Activated CD8-positive, alpha-beta memory T cell treated with anti-CD3 and anti-CD28 coated beads for 24 hours (primary cell): ENCODE measurements at regions not wholly inside any gene's neighbourhood (a gene's known extent, or its start where the extent isn't known, plus 50 kb on each side); places are given as distances from the start of the nearest gene placed in this dataset.
"Not testable (repeated sequence)": the region's sequence is repeated elsewhere in the genome, so short reads cannot be mapped to it uniquely, and the experiment has no call there.

Experiments used
- DNase-seq: peaks from one replicate; pipeline ENCODE4 v3.0.0-alpha.2; 2020

DNA sequence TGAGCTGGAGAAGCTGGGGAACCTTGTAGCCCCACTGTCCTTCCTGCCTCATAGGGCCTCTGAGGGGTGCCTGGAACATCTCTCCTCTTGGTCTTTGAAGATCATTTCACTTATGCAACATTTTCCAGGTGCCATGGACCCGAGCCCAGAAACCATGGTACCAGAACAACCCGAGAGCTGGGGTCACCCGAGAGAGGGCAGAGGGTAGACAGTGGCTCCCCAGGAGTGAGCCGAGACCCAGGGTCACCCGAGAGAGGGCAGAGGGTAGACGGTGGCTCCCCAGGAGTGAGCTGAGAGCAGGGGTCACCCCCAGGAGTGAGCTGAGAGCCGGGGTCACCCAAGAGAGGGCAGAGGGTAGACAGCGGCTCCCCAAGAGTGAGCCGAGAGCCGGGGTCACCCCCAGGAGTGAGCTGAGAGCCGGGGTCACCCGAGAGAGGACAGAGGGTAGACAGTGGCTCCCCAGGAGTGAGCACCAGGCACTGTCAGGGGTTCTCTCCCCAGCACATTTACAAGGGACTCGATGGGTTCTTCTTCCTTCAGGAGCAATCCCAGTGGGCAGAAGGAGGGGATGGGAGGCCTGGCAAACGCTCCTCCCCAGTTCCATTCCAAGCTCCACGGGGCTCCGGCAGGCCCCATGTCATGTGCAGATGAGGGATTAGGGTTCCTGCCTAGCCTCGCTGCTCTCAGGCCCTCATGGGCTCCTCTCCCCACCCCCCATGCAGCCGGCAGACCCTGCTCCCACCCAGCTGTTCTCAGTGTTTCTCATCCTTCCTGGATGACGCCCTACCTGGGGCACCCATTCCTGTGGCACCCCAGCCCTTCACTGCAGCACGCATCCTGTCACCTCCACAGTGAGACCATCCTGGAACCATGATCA lies 163.5 kb downstream of the RTP5 start:
- DNase-seq, result no peak

GRCh38 chr2:242034138-242034537 lies 164.6 kb downstream of the RTP5 start:
- DNase-seq, result no peak

- no peak for DNase-seq
Measured at GRCh38 chr2:242034996-242035814, 165.7 kb downstream of the RTP5 start.

- DNase-seq, result no peak
Measured at GRCh38 chr2:242035858-242036652, 166.5 kb downstream of the RTP5 start.

- DNase-seq, result no peak
Measured at GRCh38 chr2:242036653-242036950, 167.1 kb downstream of the RTP5 start.

GRCh38 chr2:242038166-242038927 lies 168.8 kb downstream of the RTP5 start:
- DNase-seq, result no peak

GRCh38 chr2:242038928-242039341 lies 169.4 kb downstream of the RTP5 start:
- no peak for DNase-seq

DNA sequence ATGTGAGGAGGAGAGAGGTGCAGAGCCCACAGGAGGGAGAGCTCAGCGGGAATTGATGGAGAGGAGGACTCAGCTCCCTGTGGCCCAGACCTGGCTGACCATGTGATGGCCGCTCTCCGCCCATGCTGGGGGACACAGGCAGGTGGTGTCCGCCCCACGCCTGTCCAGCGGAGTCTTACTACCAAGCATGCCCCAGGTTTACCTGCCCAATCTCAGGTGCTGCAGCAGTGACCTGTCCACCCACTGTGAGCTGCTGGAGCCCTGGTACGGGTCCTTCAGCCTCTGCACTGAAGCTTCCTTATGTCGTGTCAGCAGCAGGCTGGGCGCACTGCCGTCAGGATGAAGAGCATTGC lies 170.8 kb downstream of the RTP5 start:
- DNase-seq, result no peak

DNA sequence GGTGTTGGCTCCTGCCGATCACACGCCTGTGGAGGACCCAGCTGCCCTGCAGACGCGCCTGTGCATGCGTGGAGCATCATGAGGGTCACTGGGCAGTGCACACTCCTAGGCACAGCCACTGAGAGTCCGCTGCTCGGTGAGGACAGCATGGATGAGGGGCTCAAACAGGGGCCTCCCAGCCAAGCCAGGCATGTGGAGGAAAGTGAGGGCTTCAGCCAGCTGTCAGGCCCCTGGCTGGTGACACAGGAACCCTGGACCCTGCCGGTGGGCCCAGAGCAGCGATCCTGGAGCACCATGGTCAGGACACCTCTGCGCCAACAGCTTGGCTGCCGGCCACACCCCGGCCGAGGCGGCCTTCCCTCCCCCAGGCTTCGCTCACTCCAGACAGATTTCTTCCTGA lies 171.2 kb downstream of the RTP5 start:
- DNase-seq, result no peak

DNA sequence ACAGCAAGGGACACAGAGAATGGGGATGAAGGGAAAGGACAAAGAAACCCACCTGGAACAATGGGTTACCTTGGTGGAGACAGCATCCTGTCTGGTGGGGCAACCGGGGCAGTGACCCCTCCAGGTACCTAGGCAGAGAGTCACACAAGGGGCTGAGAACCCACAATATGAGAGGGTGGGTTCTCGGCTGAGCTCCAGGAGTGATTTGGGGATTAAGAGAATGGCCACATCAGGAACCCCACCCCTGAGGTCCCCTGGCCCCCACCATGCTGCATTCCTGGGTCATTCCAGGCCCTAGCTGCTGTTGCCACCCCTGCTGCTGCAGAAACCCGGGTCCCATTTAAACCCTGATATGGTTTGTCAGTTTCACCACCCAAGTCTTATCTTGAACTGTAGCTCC lies 172.3 kb downstream of the RTP5 start:
- no peak for DNase-seq

- DNase-seq, result no peak
Measured at GRCh38 chr2:242043538-242044312, 174.2 kb downstream of the RTP5 start.

GRCh38 chr2:242044313-242044590 lies 174.7 kb downstream of the RTP5 start:
- DNase-seq, result no peak

GRCh38 chr2:242045596-242046144 lies 176.1 kb downstream of the RTP5 start:
- DNase-seq, result not testable (repeated sequence)

- DNase-seq, result no peak
Measured at GRCh38 chr2:242046206-242046826, 176.8 kb downstream of the RTP5 start.

DNA sequence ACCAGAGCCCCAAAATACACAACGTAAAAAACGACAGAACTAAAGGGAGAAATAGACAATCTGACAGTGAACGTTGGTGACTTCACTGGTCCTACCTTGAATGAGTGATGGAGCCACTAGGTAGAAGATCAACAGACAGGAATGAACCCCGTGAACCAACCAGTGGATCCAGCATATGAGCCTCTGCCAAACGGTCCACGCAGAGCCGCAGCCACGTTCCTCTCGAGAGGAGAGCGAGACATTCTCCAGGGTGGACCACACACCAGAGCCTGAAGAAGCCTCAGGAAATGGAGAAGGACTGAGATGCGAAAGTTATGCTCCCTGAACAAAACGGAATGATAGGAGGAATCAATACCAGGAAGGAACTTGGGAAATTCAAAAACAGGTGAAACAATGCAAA lies 178.4 kb downstream of the RTP5 start:
- DNase-seq, result no peak

DNA sequence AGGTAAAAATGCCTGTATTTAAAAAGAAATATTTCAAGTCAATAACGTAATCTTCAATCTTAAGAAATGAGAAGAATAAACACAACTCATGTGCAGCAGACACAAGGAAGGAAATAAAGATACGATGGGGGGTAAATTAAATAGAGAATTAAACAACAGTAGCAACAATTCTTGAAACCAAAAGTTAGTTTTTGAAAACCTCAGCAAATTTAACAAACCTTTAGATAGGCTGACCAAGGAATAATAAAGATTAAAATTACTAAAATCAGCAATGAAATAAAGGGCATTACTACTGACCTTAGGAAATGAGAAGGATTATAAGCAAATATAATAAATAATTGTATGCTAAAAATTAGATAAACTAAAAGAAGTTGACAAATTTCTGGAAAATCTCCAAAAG lies 178.9 kb downstream of the RTP5 start:
- DNase-seq, result no peak

GRCh38 chr2:242049492-242049891 lies 180.0 kb downstream of the RTP5 start:
- DNase-seq, result not testable (repeated sequence)

- no peak for DNase-seq
Measured at GRCh38 chr2:242051463-242051862, 181.9 kb downstream of the RTP5 start.

- peak; percentile 32 for DNase-seq
Measured at GRCh38 chr2:242052421-242052820, 182.9 kb downstream of the RTP5 start.

DNA sequence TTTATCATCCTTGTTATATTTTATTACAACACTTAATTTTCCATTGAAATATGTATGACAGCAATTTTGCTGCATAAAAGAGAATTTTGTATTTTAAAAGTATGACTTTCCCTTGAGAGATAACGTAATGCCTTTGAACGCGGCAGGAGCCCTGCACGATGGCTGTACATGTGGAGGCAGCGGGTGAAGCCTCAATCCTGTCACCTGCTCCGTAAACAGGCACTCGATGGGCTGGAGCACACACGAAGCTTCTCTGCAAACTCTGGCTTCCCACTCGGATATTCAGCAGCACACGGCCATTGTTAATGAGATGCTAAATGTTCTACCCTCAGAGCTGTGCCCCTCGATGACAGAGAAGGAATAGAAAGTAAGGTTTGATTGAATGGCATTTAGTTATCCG lies 184.4 kb downstream of the RTP5 start:
- DNase-seq, result no peak

- DNase-seq, result peak; percentile 38
Measured at GRCh38 chr2:242054406-242054805, 184.9 kb downstream of the RTP5 start.
